Lung (tissue), 11 donors: ENCODE measurements at regions not wholly inside any gene's neighbourhood (a gene's known extent, or its start where the extent isn't known, plus 50 kb on each side); places are given as distances from the start of the nearest gene placed in this dataset.
A peak's percentile ranks its signal among the peaks of the same experiment; 100 is the strongest.

Experiments used
- ATAC-seq: fragments of 200-7000 bp; cut with Tn5 transposase; one replicate; pipeline ENCODE4 v1.9.1; 2020; ENCODE audit warnings: moderate number of reproducible peaks; ENCODE audit not compliant: insufficient read depth, low FRiP score
- DNase-seq, 3 donors: peaks; one replicate each; pipeline ENCODE4 v3.0.0-alpha.2; 2013 to 2017
- H3K27ac ChIP-seq, 2 donors: one replicate each; pipeline ENCODE4 v1.5.1; 2013; ENCODE audit warnings: mild to moderate bottlenecking in 2 of 2, moderate library complexity in 2 of 2, control low read depth in 1 of 2, inconsistent platforms in 1 of 2, low read depth in 1 of 2, low read length in 1 of 2
- H3K27me3 ChIP-seq, 3 donors: one replicate each; pipeline ENCODE4 v1.5.1; 2013; ENCODE audit warnings: low read length in 2 of 3; ENCODE audit not compliant: control insufficient read depth in 3 of 3, insufficient read depth in 3 of 3
- H3K36me3 ChIP-seq, 4 donors: one replicate each; pipeline ENCODE4 v1.5.1; 2013; ENCODE audit warnings: low read length in 4 of 4, mild to moderate bottlenecking in 1 of 4, moderate library complexity in 1 of 4; ENCODE audit not compliant: control insufficient read depth in 4 of 4, insufficient read depth in 4 of 4
- H3K4me1 ChIP-seq, 5 donors: one replicate each; pipeline ENCODE4 v1.5.1; 2013; ENCODE audit warnings: low read length in 5 of 5, mild to moderate bottlenecking in 2 of 5, moderate library complexity in 1 of 5; ENCODE audit not compliant: control insufficient read depth in 5 of 5, insufficient read depth in 5 of 5
- H3K4me3 ChIP-seq: one replicate; pipeline ENCODE4 v1.5.1; 2013; ENCODE audit warnings: mild to moderate bottlenecking, control low read depth, moderate library complexity
- H3K9ac ChIP-seq, 2 donors: one replicate each; pipeline ENCODE4 v1.5.1; 2013; ENCODE audit warnings: low read length in 2 of 2, control low read depth in 1 of 2; ENCODE audit not compliant: insufficient read depth in 1 of 2
- H3K9me3 ChIP-seq, 4 donors: one replicate each; pipeline ENCODE4 v1.5.1; 2013; ENCODE audit warnings: low read length in 3 of 4, mild to moderate bottlenecking in 1 of 4, moderate library complexity in 1 of 4; ENCODE audit not compliant: control insufficient read depth in 4 of 4, insufficient read depth in 3 of 4
- WGBS, 2 donors: extraction: QIAGEN DNeasy Blood & Tissue Kit; methylation state at CpG; one replicate each; pipeline ENCODE4 v1.1.7; 2013; 5-methylcytosine and 5-hydroxymethylcytosine counted together
- TF ChIP-seq, protein P1 (sequence below): IDR thresholded peaks from 2 replicates; pipeline ENCODE4 v1.5.1; 2012; ENCODE audit warnings: mild to moderate bottlenecking; ENCODE audit errors: control extremely low read depth, extremely low read depth
- donor health status: control.
- donor health status: control.
- donor health status: Bipolar disorder and iron deficiency.
- donor health status: healthy.
- donor health status: DM: yes; HTN: yes; CAD: no.

DNA sequence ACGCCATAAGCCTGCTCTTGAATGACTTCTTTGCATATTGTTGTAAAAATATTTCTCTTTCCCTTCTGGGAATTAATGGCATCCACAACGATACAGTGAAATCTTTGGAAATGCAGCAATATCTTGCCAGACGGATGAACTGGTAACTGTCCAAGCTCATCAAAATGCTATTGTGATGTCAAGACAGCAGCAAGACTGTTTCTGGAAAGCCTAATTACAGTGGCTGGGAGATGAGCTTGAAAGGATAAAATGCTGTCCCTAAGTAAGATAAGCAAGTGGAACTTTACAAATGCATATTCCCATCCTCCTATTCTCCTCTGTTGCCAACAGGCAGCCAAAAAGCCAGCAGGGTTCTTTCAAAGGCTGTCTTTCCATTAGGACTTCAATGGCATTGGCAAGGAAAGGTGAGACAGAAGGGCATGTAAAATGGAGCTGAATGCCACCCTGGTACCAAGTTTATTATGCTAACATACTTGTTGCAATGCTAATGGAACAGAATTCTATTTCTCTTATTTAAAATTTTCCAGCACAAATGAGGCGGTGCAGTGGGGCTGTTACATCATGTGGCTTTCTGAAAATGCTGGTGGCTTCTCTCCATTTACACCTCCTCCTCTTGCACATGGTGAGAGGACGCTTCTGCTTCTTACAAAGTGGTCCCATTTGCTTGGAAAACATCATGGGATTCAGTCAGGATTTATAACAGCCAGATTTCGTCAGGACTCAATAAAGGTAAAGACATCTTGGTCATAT lies 178.3 kb upstream of the PTER start:
- no peaks in the 10 kb centered on the region for H3K9me3 ChIP-seq
- H3K9ac ChIP-seq, result no peak overlapping the region
- DNase-seq (peak; percentile 51 to 88 (median 56)), ATAC-seq (no peak)
- H3K4me3 ChIP-seq, result no peak overlapping the region
- no peak overlapping the region for H3K27ac ChIP-seq
- H3K27me3 ChIP-seq, result no peaks in the 10 kb centered on the region
- TF ChIP-seq, protein P1, sequence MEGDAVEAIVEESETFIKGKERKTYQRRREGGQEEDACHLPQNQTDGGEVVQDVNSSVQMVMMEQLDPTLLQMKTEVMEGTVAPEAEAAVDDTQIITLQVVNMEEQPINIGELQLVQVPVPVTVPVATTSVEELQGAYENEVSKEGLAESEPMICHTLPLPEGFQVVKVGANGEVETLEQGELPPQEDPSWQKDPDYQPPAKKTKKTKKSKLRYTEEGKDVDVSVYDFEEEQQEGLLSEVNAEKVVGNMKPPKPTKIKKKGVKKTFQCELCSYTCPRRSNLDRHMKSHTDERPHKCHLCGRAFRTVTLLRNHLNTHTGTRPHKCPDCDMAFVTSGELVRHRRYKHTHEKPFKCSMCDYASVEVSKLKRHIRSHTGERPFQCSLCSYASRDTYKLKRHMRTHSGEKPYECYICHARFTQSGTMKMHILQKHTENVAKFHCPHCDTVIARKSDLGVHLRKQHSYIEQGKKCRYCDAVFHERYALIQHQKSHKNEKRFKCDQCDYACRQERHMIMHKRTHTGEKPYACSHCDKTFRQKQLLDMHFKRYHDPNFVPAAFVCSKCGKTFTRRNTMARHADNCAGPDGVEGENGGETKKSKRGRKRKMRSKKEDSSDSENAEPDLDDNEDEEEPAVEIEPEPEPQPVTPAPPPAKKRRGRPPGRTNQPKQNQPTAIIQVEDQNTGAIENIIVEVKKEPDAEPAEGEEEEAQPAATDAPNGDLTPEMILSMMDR, result no peak
- H3K4me1 ChIP-seq, result peaks cover 0 to 12% (median 0%) of the 10 kb centered on the region in 5 donors
- no peaks in the 10 kb centered on the region for H3K36me3 ChIP-seq
- 70 to 79% methylated on average over 6 of the region's 6 CpGs for WGBS, 2 donors

DNA sequence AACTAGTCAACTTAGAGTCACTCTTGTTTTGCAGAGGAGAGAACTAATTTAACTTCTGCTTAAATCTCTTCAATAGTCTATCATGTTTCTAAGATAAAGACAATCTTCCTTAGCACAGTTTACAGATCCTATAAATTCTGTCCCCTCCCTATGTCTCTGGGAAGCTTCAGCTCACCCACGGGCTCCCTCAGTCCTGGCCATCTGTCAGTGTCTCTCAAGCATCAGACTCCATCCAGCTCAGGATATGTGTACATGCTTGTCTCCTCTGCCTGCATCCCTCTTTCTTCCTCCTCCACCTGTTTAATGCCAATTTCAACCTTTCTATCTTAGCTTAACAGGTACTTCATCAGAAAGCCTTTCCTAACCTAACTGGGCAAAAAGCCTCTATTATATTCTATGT lies 177.1 kb upstream of the PTER start:
- H3K27ac ChIP-seq, result no peak overlapping the region
- no peaks in the 10 kb centered on the region for H3K27me3 ChIP-seq
- DNase-seq (no peak), ATAC-seq (no peak)
- TF ChIP-seq, protein P1, result no peak
- H3K36me3 ChIP-seq, result no peaks in the 10 kb centered on the region
- no peak overlapping the region for H3K4me3 ChIP-seq
- H3K4me1 ChIP-seq, result peaks cover 0 to 12% (median 0%) of the 10 kb centered on the region in 5 donors
- no peak overlapping the region for H3K9ac ChIP-seq
- 62 to 74% methylated on average over 1 of the region's 1 CpG for WGBS, 2 donors
- no peaks in the 10 kb centered on the region for H3K9me3 ChIP-seq

DNA sequence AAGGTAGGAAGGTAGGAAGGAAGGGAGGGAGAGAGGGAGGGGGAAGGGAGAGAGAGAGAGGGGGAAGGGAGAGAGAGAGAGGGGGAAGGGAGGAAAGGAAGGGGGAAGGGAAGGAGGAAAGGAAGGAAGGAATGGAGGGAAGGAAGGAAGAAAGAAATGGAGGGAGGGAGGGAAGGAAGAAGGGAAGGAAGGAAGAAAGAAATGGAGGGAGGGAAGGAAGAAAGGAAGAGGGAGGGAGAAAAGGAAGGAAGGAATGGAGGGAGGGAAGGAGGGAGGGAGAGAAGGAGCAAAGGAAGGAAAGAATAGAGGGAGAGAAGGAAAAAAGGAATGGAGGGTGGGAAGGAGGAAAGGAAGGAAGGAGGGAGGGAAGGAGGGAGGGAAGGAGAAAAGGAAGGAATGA lies 176.4 kb upstream of the PTER start:
- ATAC-seq (no peak), DNase-seq (no peak)
- Histone ChIP-seq H3K27ac (no peak overlapping the region), H3K9ac (no peak overlapping the region), H3K27me3 (no peaks in the 10 kb centered on the region), H3K4me1 (peaks cover 0 to 12% (median 0%) of the 10 kb centered on the region in 5 donors), H3K9me3 (no peaks in the 10 kb centered on the region), H3K4me3 (no peak overlapping the region), H3K36me3 (no peaks in the 10 kb centered on the region)
- TF ChIP-seq, protein P1, result no peak

DNA sequence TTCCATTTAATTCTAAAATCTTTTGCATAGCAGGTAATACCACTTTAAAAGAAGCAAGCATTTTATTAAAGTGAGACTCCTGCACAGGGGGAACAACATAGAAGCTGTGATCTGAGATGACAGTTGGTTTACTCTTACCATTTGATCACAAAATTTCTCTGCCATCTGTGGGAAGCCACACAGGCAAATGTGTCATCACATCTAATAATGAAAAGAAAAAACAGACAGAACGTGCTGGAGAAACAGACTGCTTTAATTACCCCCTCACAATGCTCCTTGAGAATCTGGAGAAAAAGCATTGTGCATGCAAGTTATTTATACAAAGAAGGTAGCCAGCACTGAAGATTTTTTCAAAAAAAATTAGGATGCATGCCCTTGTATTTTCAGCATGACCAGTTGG lies 165.2 kb upstream of the PTER start:
- Histone ChIP-seq H3K4me3 (no peak overlapping the region), H3K27ac (no peak overlapping the region), H3K9ac (no peak overlapping the region), H3K9me3 (no peaks in the 10 kb centered on the region), H3K4me1 (no peaks in the 10 kb centered on the region), H3K36me3 (no peaks in the 10 kb centered on the region), H3K27me3 (peaks cover 0 to 2% (median 0%) of the 10 kb centered on the region in 3 donors)
- WGBS, 2 donors, result 39 to 61% methylated on average over 1 of the region's 1 CpG
- ATAC-seq (no peak), DNase-seq (no peak)
- TF ChIP-seq, protein P1, result no peak
